ENCODE measurements at regions not wholly inside any gene's neighbourhood (a gene's known extent, or its start where the extent isn't known, plus 50 kb on each side); places are given as distances from the start of the nearest gene placed in this dataset.

GRCh38 chr7:155203059-155203881, 94.4 kb upstream of the INSIG1 start:
- no peak for DNase-seq

GRCh38 chr7:155203882-155204691, 93.6 kb upstream of the INSIG1 start:
- DNase-seq: no peak

- DNase-seq: no peak
Measured at GRCh38 chr7:155204744-155205367, 92.8 kb upstream of the INSIG1 start.

DNA sequence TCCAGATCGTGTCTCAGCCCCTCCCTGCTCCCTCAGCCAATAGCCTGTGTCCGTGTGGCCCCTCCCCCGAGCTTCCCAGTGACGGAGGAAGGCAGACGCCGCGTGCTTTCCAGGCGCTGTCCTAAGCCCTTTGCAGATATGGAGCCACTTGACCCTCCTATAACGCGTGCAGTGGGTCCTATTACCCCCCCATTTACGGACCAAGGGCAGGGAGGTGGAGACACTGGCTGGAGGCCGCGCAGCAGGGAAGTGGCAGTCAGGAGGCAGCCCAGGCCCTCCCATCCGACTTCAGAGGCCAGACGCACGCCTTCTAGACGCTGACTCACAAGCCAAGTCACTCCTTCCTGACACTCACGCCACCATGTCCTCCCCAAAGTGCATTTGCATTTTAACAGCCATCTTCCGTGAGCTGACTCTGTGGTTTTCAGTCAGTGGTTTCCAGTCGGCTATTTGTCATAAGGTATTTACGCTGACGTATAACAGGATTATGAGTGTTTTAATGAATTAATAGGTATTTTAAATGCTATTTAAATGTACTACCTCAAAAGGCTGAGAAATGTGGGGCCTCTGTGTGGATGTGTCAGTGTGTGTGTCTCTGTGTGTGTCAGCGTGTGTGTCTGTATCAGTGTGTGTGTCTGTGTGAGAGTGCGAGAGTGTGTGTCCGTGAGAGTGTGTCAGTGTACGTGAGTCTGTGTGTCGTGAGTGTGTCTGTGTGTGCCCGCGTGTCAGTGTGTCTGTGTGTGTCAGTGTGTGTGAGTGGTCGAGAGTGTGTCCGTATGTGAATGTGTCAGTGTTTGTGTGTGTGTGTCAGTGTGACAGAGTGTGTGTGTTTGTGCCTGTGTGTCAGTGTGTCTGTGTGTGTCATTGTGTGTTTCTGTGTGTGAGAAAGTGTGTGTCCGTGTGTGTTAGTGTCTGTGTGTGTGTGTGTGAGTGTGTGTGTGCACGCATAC, 92.0 kb upstream of the INSIG1 start:
- peak; percentile 71 for DNase-seq

- DNase-seq: peak; percentile 22
Measured at GRCh38 chr7:155206318-155207020, 91.2 kb upstream of the INSIG1 start.

GRCh38 chr7:155207326-155208002, 90.2 kb upstream of the INSIG1 start:
- no peak for DNase-seq

DNA sequence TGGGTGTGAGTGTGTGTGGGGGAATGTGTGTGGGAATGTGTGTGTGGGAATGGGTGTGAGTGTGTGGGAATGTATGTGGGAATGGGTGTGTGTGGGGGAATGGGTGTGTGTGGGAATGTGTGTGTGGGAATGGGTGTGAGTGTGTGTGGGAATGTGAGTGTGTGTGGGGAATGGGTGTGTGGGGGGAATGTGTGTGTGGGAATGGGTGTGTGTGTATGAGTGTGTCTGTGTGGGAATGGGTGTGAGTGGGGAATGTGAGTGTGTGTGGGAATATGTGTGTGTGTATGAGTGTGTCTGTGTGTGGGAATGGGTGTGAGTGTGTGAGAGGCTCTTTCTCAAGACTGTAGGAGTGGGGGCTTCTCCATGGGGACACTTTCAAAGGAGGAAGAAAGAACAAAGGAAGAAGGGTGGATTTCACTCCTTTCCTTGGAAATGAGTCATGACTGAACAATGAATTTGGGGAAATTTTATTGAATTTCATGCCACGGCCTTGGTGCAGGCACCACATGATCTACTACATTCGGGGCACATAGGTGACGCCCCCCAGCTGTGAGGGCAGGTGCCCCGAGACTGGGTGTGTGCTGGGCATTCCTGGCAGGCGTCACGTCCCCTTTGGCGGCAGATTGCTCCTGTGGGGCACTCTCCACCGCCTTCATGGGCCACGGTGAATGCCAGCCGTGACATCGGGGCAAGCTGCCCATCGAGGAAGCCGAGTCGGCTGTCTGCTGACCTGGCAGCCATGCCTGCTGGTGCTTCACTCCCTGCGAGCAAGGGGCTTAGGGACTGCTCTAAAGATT, 88.8 kb upstream of the INSIG1 start:
- DNase-seq: peak; percentile 18

DNA sequence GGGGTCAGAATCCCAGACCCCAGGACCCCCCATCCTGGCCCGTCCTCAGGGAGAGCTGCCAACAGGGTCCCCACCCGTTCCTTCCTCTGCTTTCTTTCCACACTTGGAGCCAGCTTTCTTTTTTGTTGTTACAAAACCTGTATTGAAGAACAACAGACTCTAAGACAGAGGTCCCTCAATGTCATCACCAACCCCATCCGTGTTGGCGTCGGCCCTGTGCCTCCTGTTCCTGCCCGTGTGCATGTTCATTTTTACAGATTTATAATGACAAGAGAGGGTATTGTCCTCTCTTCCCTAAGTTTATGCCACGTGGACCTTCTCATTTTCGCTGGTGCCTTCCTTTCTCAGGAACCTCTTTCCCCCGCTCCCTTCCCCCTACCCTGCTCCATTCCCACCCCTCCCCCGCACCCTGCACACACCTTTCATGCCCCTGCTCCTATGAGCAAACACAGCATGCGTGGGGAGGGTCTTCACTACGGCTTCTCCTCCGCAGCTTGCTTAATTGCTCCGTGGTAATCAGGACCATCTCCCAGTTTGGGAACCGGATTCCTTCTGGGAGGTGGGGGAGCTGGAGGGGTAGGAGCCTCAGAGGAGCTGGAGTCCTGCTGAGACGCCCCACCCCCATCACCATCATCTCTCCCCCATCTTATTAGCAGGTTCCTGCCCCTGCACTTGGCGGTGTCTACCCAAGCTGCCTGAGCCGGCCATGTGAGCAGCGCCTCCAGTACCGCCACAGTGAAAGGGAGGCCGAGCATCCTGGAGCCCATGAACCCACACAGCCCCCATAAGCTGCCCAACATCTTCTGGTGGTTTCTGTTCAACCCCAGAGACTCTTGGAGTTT, 88.0 kb upstream of the INSIG1 start:
- no peak for DNase-seq

DNA sequence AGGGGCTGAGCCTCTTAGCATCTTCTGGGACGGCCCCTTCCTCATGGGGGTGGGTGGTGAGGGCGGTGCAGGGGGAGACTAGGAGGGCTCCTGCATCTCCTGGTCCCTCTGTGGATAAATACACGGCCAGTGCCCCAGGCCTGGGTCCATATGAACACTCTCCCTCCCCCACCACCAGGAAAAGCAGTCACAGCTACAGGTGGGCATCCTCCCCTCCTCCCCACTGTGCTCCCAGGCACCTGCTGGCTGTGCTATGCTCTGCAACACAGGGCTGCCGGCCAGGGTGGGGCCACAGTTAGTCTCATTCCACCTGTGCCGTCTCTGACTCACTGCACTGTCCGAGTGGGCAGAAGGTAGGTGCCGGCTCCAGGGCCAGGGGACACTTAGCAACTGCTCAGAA, 87.3 kb upstream of the INSIG1 start:
- no peak for DNase-seq

GRCh38 chr7:155211173-155211572, 86.5 kb upstream of the INSIG1 start:
- DNase-seq: no peak

DNA sequence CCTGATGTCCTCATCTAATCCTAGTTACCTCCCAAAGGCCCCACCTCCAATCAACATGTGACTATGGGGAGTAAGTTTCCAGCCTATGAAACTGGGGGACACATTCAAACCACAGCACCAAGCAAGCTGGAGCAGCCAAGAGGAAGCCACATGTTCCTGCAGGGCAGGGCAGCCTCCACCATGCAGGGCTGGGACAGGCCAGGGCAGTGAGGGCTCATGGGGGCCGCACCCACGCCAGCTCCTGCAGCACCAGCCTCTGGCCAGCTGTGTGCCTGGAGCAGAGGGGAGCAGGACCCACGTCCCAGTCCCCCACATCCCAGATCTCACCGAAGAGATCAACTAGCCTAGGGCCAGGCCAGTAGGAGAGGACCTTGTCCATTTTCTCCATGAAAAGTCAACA, 85.9 kb upstream of the INSIG1 start:
- no peak for DNase-seq

- no peak for DNase-seq
Measured at GRCh38 chr7:155212301-155213015, 85.2 kb upstream of the INSIG1 start.

DNA sequence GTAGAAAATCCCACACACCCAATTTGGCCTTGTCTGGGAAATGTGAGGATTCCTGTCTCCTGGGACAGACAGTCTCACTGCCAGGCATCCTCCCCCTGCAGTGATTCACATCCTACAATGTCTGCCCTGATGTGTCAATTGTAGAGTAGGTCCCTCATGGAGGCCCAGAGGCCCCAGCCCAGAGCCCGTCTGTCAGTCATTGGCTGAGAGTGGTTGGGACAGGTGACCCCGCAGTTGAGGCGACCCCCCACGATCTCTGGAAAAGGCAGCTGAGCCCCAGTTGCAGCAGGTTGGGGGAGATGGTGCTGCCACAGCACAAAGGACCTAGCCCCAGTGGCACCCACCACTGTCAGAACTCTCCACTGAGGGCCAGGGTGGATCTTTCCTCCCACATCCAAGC, 84.3 kb upstream of the INSIG1 start:
- no peak for DNase-seq

DNA sequence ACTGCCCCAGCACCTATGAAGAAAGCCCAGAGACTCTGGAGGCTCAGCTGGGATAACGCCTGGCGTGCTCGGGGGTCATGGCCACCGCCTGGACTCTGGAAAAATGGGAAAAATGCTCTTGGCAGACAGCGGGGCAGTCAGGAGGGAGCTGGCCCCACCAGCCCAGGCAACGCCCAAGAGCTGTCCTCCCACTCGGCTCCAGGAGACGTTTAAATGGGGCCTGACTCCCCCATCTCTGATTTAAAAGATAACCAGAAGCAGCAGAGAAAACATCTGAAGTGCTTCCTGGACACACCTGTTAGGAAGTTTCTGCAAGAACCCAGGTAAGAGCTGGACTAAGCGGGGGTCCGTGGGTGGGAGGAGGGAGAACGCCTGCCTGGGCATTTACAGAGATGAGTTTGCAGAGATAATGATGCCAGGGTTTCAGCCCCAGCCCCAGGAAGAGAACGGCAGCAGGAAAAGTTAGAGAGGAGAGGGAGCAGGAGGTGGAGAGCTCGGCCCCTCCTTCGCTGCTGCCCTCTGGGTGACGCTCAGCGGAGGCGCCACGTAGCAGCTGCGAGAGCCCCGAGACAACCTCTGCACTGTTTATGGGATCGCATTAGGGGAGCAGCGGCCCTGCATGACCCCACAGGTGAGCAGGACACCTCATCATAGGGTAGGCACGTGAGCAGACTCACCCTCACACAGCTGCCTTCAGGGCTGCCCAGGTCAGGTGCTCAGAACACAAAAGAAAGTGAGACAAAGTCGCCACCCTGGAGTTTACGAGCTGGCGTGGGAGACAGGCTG, 83.5 kb upstream of the INSIG1 start:
- no peak for DNase-seq

DNA sequence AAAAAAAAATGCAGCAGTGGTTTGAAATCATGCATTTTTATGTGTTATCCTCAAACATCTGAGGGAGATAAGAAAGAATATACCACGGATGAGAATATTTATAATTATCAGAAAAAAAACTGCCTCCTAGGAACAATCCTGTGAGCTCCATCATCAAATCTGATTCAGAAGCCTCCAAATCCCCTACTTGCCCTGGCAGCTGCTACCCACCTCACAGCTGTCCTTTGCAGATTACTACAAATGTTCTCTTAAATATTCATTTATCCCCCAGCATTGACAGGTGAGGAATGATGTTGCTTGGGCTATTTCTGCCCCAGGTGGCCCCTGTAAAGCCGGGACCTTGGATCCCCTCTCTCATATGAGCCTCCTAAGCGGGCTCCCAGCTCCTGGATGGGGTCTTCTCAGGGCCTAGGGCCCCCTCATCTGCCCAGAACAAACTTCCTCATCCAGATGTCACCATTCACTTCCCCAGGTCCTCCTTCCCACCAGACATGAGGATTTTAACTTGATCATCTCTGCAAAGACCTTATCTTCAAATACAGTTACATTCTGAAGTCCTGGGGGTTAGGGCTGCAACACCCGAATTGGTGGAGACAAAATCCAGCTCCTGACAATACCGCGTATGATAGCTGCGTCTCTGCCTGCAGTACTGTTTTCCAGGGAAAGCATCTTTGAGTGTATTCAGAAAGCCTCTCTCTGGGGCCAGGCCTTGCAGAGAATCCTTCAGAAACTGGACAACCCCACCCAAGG, 81.9 kb upstream of the INSIG1 start:
- no peak for DNase-seq

GRCh38 chr7:155216475-155217272, 81.0 kb upstream of the INSIG1 start:
- DNase-seq: no peak

Measured in NCI-H226 (cell line).